GM12891 (cell line): ENCODE measurements at regions not wholly inside any gene's neighbourhood (a gene's known extent, or its start where the extent isn't known, plus 50 kb on each side); places are given as distances from the start of the nearest gene placed in this dataset.
"Not testable (repeated sequence)": the region's sequence is repeated elsewhere in the genome, so short reads cannot be mapped to it uniquely, and the experiment has no call there.

Experiments used
- POLR2A ChIP-seq: IDR thresholded peaks from 2 replicates; pipeline ENCODE4 v1.6.1; 2011; ENCODE audit warnings: low read depth, low read length, control low read depth
- POLR2AphosphoS5 ChIP-seq: IDR thresholded peaks from 2 replicates; pipeline ENCODE4 v1.6.1; 2011; ENCODE audit warnings: low read depth, low read length, control low read depth
- SPI1 ChIP-seq: IDR thresholded peaks from 2 replicates; pipeline ENCODE4 v1.6.1; 2011; ENCODE audit warnings: low read depth, low read length, control low read depth

- TF ChIP-seq POLR2AphosphoS5, POLR2A, SPI1: not testable (repeated sequence)
These were observed 542.9 kb upstream of the CHD1 start for GRCh38 chr5:99471726-99472125.
